OCI-M1 (cell line): ENCODE measurements at regions not wholly inside any gene's neighbourhood (a gene's known extent, or its start where the extent isn't known, plus 50 kb on each side); places are given as distances from the start of the nearest gene placed in this dataset.

Experiments
- DNase-seq: peaks from one replicate; lab custom pipeline; 2025; lab: John Stamatoyannopoulos, UW

DNA sequence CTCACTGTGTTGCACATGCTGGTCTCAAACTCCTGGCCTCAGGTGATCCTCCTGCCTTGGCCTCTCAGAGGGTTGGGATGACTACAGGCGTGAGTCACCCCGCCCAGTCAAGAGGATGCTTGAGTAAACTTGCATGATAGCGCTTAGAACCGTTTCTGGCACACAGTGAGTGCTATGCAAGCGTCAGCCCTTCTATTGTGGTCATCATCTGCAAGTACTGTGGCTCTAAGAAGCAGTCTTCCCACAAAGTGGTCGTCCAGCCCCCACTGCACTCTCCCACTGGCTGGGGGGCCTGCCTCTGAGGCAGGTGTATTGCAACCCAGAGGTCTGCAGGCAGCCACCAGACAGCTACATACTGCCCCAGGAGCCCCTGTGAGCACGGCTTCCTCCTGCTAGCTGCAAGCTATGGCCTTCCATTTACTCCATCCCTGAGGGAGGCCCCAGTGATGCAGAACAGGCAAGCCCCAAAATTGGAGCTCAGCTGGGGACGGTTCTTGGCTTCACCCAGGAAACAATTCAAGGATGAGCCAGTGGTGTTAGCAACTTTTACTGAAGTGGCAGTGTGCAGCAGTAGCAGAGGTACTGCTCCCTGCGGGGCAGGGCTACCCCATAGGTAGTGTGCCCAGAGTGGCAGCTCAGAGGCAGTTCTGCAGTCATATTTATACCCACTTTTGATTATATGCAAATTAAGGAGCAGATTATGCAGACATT is 95.4 kb downstream of the LSM3 start:
- no peak for DNase-seq

DNA sequence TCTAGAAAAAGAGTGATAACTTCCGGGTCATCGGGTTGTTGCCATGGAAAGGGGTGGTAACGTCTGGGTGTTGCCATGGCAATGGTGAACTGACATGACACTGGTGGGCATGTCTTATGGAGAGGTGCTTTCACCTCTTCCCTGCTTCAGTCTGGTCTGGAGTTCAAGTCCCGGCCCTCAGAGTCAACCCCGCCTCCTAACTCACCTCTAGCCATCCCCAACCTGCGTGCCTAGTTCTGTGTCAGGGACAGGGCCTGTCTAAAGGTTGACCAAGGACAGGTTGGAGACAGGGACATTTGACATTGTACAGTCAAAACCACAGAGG is 96.0 kb downstream of the LSM3 start:
- DNase-seq = no peak

DNA sequence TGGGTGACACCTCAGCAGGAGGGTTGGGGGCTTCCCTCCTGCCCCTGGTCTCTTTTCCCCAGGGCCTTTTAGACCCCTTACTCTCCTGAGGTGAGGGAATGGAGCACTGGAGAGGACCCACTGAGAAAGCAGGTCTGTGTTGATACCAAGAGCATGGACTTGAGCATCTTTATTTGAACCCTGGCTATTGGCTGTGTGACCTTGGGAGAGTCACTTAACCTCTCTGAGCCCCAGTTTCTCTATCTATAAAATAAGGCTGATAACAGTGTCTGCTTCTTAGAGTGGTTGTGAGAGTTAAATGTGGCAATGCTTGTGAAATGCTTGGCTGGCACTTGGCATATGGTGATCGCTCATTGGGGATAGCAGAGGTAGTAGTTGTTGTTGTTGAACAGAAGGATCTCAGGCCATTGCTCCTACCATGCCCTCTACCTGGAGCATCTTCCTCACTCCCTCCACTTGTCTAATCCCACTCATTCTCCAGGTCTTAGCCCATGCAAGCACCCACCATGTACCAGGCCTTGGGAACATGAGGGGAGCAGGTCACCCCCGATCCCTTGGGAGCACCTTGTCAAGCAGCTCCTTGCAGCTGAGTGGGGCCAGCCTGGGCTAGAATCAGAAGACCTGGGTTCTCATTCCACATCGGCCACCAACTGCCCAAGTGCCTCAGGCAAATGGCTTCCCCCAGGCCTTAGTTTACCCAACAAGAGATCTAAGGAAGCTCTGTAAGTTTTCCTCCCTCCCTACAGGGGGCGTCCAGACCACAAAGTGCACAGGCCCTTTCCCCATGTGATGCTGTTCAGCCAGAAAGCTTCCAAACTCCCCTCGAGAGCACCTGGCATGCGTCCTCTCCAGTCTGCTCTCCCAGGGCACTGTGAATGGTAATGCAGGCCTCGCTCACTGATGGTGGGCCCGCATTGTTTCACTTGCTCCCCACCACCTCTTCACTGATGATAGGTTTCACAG is 96.7 kb downstream of the LSM3 start:
- no peak for DNase-seq

DNA sequence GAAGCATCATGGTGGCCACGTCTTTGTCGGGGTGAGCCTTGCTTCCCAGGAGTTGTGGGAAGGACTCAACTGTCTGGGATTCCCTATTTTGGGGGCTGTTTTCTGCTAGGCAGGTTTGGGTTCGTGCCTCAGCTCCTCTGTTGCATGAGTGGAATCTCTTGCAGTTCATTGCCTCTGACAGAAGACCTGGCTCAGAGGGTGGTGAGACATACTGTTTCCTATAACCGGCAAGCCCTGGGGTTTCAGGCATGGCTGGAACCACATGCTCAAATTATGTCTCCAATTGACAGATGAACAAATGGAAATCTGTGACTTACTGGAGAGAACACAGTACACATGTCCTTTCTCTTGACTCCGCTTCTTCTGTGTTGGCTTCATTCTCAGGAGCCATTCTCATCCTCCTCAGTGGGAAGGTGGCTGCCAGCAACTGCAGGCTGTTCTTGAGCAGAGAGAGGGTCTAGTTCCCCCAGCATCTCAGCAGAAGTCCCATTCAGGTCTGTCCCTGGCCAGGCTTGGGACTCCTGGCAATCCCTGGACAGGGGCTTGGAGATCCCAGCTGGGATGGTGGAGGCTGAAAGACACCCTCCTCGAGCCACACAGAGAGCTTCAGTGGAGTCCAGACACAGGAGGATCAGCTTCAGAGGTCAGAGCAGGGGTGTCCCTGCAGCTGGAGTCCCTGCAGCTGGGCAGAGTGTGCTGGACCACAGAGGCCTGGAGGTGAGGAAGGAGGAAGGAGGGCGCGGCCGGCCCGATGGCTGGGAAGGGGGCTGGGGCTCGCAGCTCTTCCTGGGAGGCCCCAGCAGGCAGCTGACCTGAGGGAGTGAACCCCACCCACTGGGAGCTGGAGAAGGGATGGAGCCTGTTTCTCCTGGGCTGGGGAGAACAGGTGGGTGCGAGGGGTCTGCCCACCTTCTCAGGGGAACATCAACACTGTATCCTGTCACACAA is 97.6 kb downstream of the LSM3 start:
- DNase-seq = no peak

DNA sequence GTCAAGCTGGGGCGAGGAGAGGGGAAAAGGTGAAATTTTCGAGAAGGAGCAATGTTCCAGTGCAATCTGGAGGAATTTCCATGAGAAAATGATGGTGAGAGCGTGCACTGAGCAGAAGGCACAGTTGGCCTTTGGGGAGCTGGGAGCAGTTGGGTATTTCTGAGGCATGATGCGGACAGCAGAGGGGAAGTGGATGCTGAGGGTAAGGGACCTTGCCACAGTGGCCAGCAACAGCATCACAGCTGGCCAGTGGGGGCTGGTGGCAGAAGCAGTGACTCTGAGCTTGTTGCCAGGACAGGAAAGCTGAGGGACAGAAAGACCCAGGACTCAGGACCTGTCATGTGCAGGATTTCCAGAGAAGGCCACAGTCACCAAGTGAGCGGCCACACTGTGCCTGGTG is 98.9 kb downstream of the LSM3 start:
- DNase-seq = no peak

DNA sequence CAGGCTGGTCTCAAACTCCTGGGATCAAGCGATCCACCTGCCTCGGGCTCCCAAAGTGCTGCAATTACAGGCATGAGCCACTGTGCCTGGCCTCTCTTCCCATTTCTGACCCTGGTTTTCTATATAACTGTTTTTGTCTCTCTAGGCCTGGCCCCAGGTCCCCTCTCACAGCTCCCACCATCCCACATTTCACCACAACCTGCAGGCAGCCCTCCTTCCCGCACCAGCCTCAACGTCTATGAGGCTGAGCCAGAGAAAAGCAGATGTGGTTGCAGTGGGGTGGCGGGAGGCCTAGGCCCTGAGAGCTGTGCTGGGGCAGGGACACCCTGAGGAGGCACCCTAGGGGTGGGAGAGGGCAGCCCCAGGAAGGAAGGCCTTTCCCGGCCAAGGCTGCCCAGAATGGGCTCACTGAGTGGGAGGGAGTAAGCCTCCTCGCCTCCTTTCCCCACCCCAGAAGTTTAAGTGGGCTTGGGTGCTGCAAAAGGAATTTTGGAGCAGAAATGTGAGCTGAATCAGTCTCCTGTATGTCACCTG is 99.7 kb downstream of the LSM3 start:
- DNase-seq = no peak

DNA sequence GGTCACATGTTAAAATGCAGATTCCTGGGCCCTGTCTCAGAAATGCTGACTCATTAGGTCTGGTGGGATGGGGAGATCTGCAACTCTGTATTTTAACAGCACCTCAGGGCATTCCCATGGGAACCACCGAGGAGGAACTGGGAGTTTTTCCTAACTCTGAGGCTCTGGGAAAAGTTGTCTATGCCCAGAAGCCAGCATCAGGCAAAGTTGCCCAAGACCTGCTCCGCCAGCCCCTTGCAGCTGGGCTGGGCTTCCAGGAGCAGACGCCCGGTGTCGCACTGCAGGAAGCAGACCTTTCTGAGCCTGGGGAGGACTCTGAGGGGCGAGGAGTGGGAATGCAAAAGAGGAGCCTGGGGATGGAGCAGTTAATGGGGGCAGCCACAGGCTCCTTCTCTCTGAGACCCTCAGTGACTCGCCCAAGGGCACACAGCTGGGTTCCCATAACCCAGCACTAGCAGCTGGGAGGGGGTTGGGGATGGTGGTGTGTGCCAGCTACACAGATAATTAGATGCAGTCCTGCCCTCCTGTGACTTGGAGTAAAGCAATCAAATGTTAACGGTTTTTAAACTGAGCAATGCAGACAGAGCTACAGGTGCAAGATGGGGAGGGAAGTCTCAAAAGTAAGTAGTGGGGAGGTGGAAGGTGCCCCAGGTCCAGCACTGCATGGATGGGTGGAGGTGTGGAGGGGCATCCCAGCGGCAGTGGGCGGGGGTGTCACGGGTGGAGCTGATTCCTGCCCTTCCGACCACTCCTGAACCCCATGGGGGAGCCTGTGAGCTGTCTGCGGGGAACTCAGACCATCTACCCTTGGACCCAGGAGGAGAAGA is 100.4 kb downstream of the LSM3 start:
- peak; percentile 19 for DNase-seq

DNA sequence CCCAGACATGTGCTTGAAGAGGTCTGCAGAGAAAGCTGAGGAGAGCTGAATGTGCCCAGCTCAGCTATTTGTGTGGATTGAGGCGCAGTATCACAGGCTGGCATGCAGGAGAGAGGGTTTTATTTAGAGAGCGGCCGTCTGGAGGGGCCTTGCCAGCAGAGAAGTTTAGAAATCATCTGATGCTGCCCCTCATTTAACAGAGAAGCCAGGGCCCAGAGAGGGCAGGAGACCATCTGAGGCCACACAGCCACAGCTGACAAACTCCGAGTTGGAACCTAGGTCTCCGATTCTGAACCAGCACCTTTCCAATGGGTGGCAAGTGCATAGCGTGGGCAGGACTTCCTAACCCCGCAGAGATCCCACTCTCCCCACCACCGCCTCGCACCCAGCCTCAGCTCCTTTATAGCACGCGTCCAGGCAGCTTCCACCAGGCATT is 101.0 kb downstream of the LSM3 start:
- no peak for DNase-seq

DNA sequence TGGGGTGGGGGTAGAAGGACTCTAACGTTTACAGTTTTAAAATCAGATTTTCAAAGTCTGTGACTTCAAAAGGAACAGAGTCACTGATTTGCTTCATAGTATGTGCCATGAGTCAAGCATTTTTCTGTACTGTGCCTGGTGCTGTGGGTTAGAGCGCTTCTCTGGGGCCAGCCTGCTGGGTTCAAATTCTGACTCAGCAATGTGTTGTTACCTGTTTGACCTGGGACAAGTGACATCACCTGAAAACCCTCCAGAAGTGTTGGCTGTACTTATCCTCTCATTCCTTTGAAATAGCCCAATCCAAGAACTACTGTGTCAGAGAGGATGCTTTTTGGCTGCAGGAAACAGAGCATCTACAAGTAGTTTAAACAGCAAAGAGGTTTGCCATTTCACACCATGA is 101.7 kb downstream of the LSM3 start:
- DNase-seq = no peak

DNA sequence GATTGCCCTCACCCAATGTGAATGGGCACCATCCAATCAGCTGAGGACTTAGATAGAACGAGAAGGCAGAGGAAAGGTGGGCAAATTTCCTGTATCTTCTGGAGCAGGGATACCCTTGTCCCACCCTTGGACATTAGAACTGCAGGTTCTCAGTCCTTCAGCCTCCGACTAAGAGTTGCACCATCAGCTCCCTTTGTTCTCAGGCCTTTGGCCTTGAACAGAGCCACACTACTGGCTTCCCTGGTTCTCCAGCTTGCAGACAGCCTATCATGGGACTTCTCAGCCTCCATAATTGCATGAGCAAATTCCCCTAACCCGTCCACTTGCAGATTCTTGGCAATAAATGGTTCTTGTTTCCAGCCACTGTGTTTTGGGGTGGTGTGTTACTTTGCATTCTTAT is 102.4 kb downstream of the LSM3 start:
- DNase-seq = no peak

DNA sequence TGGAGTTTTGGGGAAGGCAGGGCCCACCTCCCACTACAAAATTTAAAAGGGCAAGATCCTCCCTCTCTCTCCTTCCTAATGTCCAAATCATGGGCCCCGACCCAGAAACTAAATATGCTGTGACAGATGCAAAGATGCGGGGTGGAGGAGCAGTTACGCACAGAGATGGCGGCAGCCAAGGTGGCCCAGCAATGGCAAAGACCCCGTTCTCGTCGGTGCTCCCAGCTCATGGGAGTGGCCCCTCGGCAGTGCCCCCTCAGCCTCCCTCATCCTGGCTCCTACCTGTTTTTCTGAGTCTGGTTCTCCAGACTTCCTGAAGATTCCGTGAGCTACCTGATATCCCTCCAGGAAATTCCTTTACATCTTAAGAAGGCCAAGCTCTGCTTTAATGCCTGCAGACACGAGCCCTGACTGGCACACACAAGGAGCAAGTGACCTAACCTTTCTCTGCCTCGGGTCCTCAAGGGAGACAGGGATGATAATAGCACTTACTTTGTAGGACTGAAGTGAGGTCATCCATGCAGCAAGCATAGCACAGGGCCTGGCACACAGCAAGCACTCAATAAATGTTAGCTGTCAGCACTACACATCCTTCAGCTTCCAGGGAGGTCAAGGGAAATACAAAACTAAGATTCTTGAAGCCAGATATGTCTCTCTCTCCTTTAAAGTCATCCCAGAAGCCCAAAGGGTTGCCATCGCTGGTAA is 103.5 kb downstream of the LSM3 start:
- DNase-seq = no peak

DNA sequence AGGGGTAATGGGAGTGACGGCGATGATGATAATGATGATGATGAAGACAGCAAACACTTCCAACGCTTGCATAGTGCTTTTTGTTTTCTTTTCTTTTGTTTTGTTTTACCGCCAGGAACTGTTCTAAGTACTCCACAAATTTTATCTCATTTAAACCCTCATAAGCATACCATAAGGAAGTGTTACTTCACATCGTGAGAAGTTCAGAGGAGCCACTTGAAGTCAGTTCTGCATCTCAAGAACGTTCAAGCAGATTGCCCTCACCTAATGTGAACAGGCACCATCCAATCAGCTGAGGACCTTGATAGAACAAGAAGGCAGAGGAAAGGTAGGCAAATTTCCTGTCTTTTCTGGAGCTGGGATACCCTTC is 104.1 kb downstream of the LSM3 start:
- no peak for DNase-seq

DNA sequence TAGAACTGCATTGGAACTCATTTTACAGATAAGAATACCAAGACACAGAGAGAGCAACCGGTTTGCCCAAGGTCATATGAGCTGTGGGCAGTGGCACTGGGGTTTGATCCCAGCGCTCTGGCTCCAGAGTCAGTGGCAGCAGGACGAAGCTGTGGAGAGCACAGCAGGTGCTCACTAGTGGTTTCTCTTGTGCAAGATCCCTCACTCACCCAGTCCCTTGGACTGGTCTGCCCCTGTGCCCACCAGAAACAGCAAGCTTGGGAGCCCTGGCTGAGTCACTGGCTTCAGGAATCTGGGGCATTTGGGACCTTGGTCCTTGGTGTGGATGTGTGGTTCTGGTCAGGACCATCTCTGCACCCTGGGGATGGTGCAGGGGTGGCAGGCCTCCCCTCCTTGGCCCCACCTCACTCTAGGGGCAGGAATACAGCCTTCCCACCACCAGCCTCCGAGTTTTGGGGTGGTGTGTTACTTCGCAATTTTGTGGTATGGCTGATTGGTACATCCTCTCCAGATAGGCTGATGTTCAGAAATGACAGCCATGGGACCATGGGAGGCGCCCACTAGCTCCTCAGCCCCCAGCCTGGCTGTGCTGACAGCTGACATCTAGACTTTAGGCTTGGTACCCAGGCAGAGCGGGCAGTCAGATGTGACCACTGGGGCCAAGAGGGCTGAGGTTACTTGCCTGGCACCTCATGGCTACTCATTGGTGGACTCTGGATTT is 104.6 kb downstream of the LSM3 start:
- DNase-seq = no peak

DNA sequence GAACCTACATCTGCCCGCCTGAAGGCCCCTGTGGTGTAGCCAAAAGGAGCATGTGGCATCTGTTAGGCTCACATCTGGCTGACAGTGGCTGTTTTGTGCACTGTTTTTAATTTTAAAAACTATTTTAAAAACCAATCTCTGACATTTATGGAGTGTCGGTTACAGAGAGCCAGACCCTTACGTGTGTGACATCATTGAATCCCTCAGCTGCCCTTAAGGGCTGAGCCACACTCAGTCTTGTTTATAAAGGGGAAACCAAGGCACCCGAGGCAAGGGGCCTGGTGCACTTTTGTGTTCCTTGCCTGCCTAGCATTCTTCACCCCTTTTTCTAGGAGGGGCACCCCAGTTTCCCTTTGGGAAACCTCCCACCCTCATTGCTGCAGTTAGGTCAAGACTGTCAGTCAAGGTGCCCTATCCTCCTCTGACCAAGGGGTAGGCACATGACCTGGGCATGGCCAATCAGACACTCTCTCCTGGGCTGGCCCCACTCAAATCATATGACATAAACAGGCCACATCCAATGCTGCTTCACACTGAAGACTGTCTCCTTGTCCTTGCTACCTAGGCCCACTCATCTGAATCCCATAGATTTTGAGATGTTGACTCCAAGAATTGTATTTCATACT is 105.3 kb downstream of the LSM3 start:
- no peak for DNase-seq

DNA sequence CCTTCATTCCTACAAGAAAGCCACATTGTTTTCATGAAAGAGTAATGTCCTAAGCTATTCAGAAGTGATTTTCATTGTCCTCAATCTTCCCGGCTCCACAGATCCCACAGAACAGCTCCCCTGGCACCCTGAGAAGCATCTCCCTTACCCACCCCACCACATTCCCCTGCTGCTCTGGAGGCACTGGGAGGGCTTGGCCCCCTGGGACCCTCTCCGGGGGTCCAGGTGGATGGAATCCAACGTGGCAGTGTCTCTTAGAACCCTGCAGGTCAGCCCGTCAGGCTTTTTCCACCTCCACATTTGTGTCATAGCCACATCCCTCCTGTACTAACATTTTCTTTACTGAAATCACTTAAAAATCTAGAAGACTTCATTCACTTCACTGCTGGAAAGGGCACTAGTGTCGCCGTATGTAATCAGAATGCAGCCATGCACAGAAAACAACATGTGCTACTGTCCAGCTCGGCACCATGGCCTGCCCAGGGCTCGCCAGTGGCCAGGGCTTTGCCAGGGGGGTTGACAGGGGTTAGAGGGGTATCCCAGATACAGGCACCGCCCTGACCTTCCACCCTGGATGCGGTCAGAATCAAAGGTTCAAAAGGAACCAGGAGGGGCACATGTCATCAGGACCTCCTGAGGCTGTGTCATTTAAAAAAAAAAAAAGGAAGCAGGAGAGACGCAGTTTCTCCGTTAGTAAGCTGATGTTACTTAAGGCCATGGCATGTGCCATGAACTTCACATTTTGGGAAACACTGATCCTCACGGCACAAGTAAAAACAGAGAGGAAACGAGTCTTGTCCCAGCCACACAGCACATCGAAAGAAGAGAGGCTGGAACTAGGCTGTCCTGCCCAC is 106.3 kb downstream of the LSM3 start:
- no peak for DNase-seq

DNA sequence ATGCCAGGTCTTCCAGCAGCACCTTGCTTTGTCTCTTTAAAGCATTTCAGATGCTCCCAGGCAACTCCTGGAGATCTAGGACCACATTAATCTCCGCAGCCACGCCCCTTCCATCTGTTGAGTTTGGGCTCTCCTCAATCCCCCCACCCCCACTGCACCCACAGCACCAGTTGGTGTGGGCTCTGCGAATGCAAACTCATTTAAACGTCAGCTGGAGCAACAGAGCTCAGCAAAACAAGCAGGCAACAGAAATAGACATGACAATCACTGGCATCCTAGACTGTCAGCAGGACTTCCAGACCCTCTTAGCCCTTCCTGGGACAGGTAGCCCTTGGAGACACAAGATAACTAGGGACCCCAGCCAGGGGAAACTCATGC is 106.9 kb downstream of the LSM3 start:
- no peak for DNase-seq

DNA sequence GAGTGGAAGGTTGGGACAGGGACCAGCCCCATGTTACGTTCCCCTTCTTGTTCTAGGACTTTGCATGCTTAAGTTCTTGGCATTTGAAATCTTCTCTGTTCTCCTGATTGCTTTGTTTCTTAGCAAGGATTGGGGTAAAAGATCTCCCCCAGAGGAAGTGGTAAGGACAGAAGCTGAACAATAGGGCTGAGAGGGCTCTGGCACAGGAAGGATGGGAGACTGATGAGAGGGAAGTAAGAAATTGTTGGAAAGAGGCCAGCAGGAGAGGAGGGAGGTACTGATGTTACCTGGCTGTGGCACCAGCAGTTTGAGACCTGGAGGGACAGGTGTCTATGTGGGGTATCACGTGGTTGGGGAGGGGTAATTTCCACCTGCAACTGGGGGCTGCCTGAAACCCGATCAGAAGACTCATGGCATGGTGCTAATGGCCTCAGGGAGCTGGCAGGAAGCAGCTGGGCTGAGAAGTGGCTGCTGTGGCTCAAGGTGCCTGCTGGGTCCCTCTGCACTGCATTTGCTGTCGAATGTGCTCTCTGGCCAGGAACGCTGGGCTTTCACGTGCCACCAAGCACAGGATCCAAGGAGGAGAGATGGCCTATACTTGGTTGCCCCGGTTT is 108.4 kb downstream of the LSM3 start:
- no peak for DNase-seq

DNA sequence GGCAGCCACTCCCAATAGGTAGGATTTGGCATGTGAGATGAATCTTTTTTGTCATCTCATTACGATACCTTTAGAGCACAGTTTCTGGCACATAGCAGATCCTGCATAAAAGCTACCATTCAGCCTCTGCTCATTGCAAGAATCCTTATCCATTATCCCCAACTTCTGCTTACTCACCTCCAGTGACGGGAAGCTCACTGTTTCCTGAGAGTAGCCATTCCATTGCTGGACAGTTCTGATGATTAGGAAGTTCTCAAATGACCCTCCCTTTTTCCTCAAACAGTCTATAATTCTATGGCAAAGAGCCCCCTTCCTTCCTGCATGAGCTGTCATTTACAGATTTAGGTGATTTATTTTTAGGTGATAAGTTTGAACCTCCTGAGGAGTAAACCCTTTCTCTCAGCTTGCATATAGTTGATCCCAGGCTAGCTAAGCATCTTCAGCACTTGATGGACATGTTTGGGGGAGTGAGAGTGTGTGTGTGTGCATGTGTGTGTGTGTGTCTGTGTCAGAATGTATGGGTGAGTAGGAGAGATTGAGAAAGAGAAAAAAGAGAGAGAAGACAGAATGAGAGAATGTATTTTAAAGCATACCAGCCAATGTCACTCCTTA is 109.7 kb downstream of the LSM3 start:
- no peak for DNase-seq
